ENCODE measurements at regions not wholly inside any gene's neighbourhood (a gene's known extent, or its start where the extent isn't known, plus 50 kb on each side); places are given as distances from the start of the nearest gene placed in this dataset.

DNA sequence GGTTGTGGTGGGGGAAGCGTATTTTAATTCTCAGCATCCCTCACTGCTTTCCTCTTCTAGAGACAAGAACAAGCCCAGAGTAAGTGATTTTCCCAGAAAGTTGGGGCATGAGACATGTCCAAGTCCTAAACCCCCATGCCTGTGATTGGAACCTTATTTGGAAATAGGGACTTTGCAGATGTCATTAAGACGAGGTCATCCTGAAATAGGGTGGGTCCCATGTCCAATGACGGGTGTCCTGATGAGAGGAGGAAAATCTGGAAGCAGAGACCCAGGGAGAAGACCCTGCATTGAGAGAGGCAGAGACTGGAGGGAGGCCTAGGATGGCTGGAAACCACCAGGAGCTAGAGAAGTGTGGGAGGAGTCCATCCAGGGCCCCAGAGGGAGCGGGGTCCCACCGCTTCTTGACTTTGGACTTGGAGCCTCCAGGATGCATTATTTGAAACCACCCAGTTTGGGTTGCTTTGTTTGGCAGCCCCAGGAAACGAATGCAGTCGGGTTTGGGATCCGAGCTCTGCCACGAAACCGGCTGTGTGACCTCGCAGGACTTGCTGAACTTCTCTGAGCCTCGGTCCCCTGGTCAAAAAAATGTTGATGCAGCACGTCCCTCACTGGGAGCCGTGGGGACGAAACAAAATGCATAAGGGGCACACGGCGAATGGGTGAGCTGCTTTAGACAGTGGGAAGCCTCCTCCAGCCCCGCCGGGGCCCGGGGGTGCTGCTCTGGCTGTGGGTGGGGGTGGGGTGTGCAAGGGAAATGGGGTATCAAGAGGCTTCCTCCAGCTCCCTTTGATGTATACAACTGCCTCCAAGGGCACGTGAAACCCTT, 113.9 kb downstream of the CPZ start:
- Histone ChIP-seq H3K9ac (ENCODE audit: insufficient read depth, low read length, poor library complexity, severe bottlenecking) (no peak overlapping the region), H3K4me2 (replicated peaks; ENCODE audit: extremely low read depth, low read length, poor library complexity, severe bottlenecking) (no peak overlapping the region), H4K20me1 (ENCODE audit: insufficient read depth, low read length) (no peaks in the 10 kb centered on the region), H3K4me1 (ENCODE audit: control insufficient read depth in 1 of 2, insufficient read depth in 2 of 2, low read length in 2 of 2) (no peaks in the 10 kb centered on the region), H3K9me3 (replicated peaks in 1 of 2; ENCODE audit: control insufficient read depth in 1 of 2, insufficient read depth in 1 of 2, low read length in 2 of 2) (peaks cover 0 to 4% of the 10 kb centered on the region in 2 donors), H3K79me2 (ENCODE audit: insufficient read depth, low read length) (no peaks in the 10 kb centered on the region), H3K27me3 (ENCODE audit: control insufficient read depth in 2 of 2, insufficient read depth in 2 of 2, low read length in 2 of 2) (no peaks in the 10 kb centered on the region), H3K4me3 (replicated peaks in 1 of 3; ENCODE audit: low read depth in 2 of 3, low read length in 3 of 3) (no peak overlapping the region), H2AFZ (ENCODE audit: insufficient read depth, low read depth, low read length, poor library complexity, severe bottlenecking) (no peak overlapping the region), H3K27ac (ENCODE audit: low read depth in 1 of 2, low read length in 2 of 2) (no peak overlapping the region), H3K36me3 (replicated peaks in 1 of 2; ENCODE audit: control insufficient read depth in 1 of 2, insufficient read depth in 2 of 2, low read length in 2 of 2) (no peaks in the 10 kb centered on the region)
- TF ChIP-seq, protein P1, sequence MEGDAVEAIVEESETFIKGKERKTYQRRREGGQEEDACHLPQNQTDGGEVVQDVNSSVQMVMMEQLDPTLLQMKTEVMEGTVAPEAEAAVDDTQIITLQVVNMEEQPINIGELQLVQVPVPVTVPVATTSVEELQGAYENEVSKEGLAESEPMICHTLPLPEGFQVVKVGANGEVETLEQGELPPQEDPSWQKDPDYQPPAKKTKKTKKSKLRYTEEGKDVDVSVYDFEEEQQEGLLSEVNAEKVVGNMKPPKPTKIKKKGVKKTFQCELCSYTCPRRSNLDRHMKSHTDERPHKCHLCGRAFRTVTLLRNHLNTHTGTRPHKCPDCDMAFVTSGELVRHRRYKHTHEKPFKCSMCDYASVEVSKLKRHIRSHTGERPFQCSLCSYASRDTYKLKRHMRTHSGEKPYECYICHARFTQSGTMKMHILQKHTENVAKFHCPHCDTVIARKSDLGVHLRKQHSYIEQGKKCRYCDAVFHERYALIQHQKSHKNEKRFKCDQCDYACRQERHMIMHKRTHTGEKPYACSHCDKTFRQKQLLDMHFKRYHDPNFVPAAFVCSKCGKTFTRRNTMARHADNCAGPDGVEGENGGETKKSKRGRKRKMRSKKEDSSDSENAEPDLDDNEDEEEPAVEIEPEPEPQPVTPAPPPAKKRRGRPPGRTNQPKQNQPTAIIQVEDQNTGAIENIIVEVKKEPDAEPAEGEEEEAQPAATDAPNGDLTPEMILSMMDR (IDR thresholded peaks at IDR 0.05), result no peak
- Mint-ChIP-seq H3K4me1 (no peaks in the 10 kb centered on the region), H3K27ac (no peak overlapping the region), H3K36me3 (no peaks in the 10 kb centered on the region), H3K9me3 (peaks cover 0 to 6% (median 3%) of the 10 kb centered on the region in 7 donors), H3K4me3 (no peak overlapping the region), H3K27me3 (ENCODE audit: low read depth in 3 of 3) (peaks cover 5 to 22% (median 11%) of the 10 kb centered on the region in 3 donors)
- intact Hi-C loops (cut with micrococcal nuclease), result no loop called here
- no peak for DNase-seq
- WGBS (ENCODE audit: insufficient coverage), result 62% methylated on average over 20 of the region's 21 CpGs

DNA sequence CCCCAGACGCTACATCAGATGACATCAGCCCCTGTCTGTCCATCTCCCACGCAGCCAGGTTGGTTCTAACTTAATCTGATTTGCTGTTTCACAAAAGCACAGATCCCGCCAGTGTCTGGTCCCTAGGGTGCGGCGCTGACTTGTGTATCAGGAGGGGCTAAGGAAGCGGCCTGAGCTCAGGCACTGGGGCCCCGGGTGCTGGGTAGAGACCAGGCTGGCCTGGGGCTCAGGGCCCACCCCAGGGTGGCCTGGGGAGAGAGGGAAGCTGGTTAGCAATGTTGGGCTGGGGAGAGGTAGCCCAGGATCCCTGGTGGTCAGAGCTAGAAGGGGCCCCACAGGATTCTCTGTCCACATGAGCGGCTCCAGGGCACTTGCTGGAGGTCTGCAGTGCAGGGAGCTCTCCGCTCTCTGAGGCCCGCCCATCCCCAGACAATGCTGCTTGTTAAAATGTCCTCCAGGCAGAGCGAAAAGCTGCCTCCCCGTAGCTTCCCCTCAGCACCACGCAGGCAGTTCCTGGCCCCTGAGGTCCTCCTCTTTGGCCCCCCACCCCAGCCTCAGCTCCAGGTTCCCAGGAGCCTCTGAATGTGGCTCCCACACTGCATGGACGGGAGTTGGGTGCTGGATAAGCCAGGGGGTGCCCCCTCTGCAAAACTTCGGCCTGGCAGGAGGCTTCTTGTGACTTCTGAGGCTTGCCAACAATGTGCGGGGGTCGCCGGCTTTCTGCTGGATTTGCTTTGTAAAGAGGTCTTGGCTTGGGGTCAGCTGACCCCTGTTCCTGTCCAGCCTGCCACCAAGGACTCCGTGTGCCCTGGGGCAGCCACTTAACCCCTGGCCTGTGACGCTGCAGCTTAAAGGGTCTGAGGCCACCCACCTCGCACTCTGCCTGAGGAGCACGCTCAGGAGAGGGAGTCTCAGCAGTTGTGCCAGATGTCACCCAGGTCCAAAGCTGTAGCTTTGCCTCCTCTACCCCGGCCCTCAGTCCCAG, 112.9 kb downstream of the CPZ start:
- WGBS (ENCODE audit: insufficient coverage), result 77% methylated on average over 20 of the region's 23 CpGs
- no peak for DNase-seq
- Histone ChIP-seq H3K4me2 (replicated peaks; ENCODE audit: extremely low read depth, low read length, poor library complexity, severe bottlenecking) (no peak overlapping the region), H3K27me3 (ENCODE audit: control insufficient read depth in 2 of 2, insufficient read depth in 2 of 2, low read length in 2 of 2) (no peaks in the 10 kb centered on the region), H3K9me3 (replicated peaks in 1 of 2; ENCODE audit: control insufficient read depth in 1 of 2, insufficient read depth in 1 of 2, low read length in 2 of 2) (no peaks in the 10 kb centered on the region), H3K9ac (ENCODE audit: insufficient read depth, low read length, poor library complexity, severe bottlenecking) (no peak overlapping the region), H3K79me2 (ENCODE audit: insufficient read depth, low read length) (no peaks in the 10 kb centered on the region), H3K27ac (ENCODE audit: low read depth in 1 of 2, low read length in 2 of 2) (no peak overlapping the region), H4K20me1 (ENCODE audit: insufficient read depth, low read length) (no peaks in the 10 kb centered on the region), H2AFZ (ENCODE audit: insufficient read depth, low read depth, low read length, poor library complexity, severe bottlenecking) (no peak overlapping the region), H3K4me3 (replicated peaks in 1 of 3; ENCODE audit: low read depth in 2 of 3, low read length in 3 of 3) (no peak overlapping the region), H3K36me3 (replicated peaks in 1 of 2; ENCODE audit: control insufficient read depth in 1 of 2, insufficient read depth in 2 of 2, low read length in 2 of 2) (no peaks in the 10 kb centered on the region), H3K4me1 (ENCODE audit: control insufficient read depth in 1 of 2, insufficient read depth in 2 of 2, low read length in 2 of 2) (no peaks in the 10 kb centered on the region)
- Mint-ChIP-seq H3K27ac (no peak overlapping the region), H3K9me3 (peaks cover 0 to 4% (median 0%) of the 10 kb centered on the region in 7 donors), H3K36me3 (no peaks in the 10 kb centered on the region), H3K4me1 (no peaks in the 10 kb centered on the region), H3K27me3 (ENCODE audit: low read depth in 3 of 3) (peaks cover 6 to 23% (median 14%) of the 10 kb centered on the region in 3 donors), H3K4me3 (no peak overlapping the region)
- intact Hi-C loops (cut with micrococcal nuclease), result no loop called here
- TF ChIP-seq, protein P1 (IDR thresholded peaks at IDR 0.05), result no peak
